ENCODE measurements at regions not wholly inside any gene's neighbourhood (a gene's known extent, or its start where the extent isn't known, plus 50 kb on each side); places are given as distances from the start of the nearest gene placed in this dataset.

GRCh38 chr7:131741446-131741845 lies 185.0 kb upstream of the PODXL start:
- DNase-seq (ENCODE audit: low spot score): no peak
- TF ChIP-seq, protein P1, sequence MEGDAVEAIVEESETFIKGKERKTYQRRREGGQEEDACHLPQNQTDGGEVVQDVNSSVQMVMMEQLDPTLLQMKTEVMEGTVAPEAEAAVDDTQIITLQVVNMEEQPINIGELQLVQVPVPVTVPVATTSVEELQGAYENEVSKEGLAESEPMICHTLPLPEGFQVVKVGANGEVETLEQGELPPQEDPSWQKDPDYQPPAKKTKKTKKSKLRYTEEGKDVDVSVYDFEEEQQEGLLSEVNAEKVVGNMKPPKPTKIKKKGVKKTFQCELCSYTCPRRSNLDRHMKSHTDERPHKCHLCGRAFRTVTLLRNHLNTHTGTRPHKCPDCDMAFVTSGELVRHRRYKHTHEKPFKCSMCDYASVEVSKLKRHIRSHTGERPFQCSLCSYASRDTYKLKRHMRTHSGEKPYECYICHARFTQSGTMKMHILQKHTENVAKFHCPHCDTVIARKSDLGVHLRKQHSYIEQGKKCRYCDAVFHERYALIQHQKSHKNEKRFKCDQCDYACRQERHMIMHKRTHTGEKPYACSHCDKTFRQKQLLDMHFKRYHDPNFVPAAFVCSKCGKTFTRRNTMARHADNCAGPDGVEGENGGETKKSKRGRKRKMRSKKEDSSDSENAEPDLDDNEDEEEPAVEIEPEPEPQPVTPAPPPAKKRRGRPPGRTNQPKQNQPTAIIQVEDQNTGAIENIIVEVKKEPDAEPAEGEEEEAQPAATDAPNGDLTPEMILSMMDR (IDR thresholded peaks at IDR 0.05; ENCODE audit: extremely low read depth, missing control alignments): no peak

DNA sequence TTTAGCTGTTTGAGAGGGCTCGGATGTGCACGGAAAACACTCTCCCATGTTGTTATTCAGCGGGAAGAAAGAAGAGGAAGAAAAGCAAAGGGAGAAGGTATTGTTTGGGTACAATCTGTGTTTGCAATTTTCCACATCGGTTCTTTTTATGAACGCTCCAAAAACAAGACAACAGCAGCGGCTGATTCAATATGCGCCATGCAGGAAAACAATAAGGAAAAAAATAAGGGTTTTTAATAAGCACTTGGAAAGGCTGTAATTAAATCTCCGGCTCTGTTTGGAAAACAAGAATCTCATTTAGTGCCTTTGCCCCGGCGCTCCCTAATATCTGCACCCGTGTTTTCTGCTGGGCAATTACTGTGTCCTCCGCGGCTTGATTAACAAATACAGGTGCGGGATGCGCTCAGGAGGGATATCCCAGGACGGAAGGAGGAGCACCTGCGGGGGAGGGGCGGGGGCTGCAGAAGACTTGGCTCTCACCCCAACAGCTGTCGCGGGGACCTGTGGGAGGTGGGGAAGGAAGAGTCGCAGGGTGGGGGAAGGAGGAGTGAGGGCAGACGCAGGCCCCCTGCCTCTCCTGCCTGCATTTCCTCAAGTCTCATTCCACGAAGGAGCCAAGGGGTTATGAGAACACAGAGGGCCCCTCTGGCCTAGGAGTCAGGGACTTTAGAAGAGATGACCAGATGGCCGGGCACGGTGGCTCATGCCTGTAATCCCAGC lies 181.5 kb upstream of the PODXL start:
- TF ChIP-seq, protein P1 (IDR thresholded peaks at IDR 0.05; ENCODE audit: extremely low read depth, missing control alignments): no peak
- no peak for DNase-seq (ENCODE audit: low spot score)

GRCh38 chr7:131735101-131735500 lies 178.7 kb upstream of the PODXL start:
- DNase-seq (ENCODE audit: low spot score): no peak
- TF ChIP-seq, protein P1 (IDR thresholded peaks at IDR 0.05; ENCODE audit: extremely low read depth, missing control alignments): no peak

DNA sequence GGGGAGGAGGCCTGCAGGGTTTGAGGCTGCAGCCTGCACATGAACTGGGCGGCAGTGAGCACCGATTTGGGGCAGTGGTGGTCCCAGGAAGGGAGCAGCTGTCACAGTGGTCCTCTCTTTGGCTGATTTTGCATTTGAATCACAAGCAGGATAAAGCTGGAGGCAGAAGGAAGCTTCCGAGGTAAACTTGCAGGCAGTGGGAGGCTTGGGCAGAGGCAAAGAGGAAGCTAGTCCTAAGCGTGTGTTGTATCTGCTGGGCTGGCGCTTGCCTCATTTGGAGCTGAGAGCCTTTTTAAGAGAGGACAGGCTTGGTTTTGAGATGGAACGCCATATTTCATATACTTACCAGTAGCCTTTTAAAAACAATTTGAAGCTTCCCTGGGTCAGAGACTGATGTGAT lies 177.2 kb upstream of the PODXL start:
- TF ChIP-seq, protein P1 (IDR thresholded peaks at IDR 0.05; ENCODE audit: extremely low read depth, missing control alignments): no peak
- DNase-seq (ENCODE audit: low spot score): no peak

DNA sequence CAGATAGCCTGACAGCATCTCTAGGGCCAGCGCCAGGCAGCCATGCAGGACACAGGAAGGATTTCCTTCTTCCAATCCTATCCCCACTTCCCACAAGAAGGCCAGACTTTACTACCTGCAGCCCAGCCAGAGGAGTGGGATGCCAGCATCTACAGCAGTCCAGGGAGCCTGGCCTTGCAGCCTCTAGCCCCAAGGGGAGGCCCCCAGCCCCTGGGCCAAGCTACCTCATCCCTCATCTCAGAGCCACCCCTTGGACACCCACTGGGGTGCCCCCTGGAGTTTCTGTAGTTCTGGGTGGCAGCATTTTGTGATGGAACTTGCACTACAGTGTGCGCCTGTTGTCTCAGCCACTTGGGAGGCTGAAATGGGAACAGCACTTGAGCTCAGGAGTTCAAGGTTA lies 170.8 kb upstream of the PODXL start:
- DNase-seq (ENCODE audit: low spot score): no peak
- TF ChIP-seq, protein P1 (IDR thresholded peaks at IDR 0.05; ENCODE audit: extremely low read depth, missing control alignments): no peak

GRCh38 chr7:131726686-131727085 lies 170.3 kb upstream of the PODXL start:
- TF ChIP-seq, protein P1 (IDR thresholded peaks at IDR 0.05; ENCODE audit: extremely low read depth, missing control alignments): no peak
- no peak for DNase-seq (ENCODE audit: low spot score)

GRCh38 chr7:131726031-131726430 lies 169.6 kb upstream of the PODXL start:
- no peak for DNase-seq (ENCODE audit: low spot score)

More at GRCh38 chr7:131726031-131726430, 169.6 kb upstream of the PODXL start:
- TF ChIP-seq, protein P1 (IDR thresholded peaks at IDR 0.05; ENCODE audit: extremely low read depth, missing control alignments): no peak
